GM10248 (cell line): ENCODE measurements at regions not wholly inside any gene's neighbourhood (a gene's known extent, or its start where the extent isn't known, plus 50 kb on each side); places are given as distances from the start of the nearest gene placed in this dataset.

Source experiments
- CTCF ChIA-PET: fragments of 300-600 bp; sonication (Branson Sonifier 250); formaldehyde crosslinking; extraction: SDS; loops from one replicate; lab custom pipeline; 2021; ENCODE audit warnings: antibody characterized with exemption; lab: Yijun Ruan, JAX
- POLR2A ChIA-PET: fragments of 350-650 bp; sonication (Branson Sonifier 250); formaldehyde crosslinking; extraction: SDS; loops from one replicate; lab custom pipeline; 2020; ENCODE audit warnings: antibody characterized with exemption; lab: Yijun Ruan, JAX
- DNase-seq: peaks from one replicate; pipeline ENCODE4 v3.0.0; 2012; ENCODE audit errors: extremely low spot score
- CTCF ChIP-seq: IDR thresholded peaks from 2 replicates; pipeline ENCODE4 v1.5.1; 2012; ENCODE audit warnings: mild to moderate bottlenecking, low read depth; ENCODE audit errors: extremely low read depth, missing control alignments, control extremely low read depth

- no peak for DNase-seq
- ChIA-PET CTCF (no interaction called here), POLR2A (no interaction called here)
- no peak for TF ChIP-seq CTCF
Measured at GRCh38 chr14:42187846-42188245, 581.2 kb downstream of the LRFN5 start.

GRCh38 chr14:42185718-42186117 lies 579.0 kb downstream of the LRFN5 start:
- ChIA-PET CTCF (interaction anchor here (1.2 kb wide), 1 partner anchor 11 kb away, joined by 3 read pairs; no protein-coding TSS in a partner anchor), POLR2A (no interaction called here)
- no peak for DNase-seq
- no peak for TF ChIP-seq CTCF

- ChIA-PET CTCF (no interaction called here), POLR2A (no interaction called here)
- no peak for TF ChIP-seq CTCF
- DNase-seq, result no peak
Measured at GRCh38 chr14:42174357-42174756, 567.7 kb downstream of the LRFN5 start.

- TF ChIP-seq CTCF, result no peak
- no peak for DNase-seq
- POLR2A ChIA-PET, result no interaction called here
- CTCF ChIA-PET, result no interaction called here
Measured at GRCh38 chr14:42173206-42173605, 566.5 kb downstream of the LRFN5 start.

- ChIA-PET CTCF (no interaction called here), POLR2A (no interaction called here)
- TF ChIP-seq CTCF, result no peak
- no peak for DNase-seq
Measured at GRCh38 chr14:42172304-42172703, 565.6 kb downstream of the LRFN5 start.

GRCh38 chr14:42163136-42163535 lies 556.5 kb downstream of the LRFN5 start:
- TF ChIP-seq CTCF, result no peak
- no peak for DNase-seq
- ChIA-PET POLR2A (no interaction called here), CTCF (interaction anchor here (0.6 to 1.2 kb wide), 2 partner anchors 8 to 151 kb away, joined by 3 read pairs; no protein-coding TSS in a partner anchor)

GRCh38 chr14:42159138-42159537 lies 552.5 kb downstream of the LRFN5 start:
- ChIA-PET CTCF (no interaction called here), POLR2A (no interaction called here)
- no peak for TF ChIP-seq CTCF

More at GRCh38 chr14:42159138-42159537, 552.5 kb downstream of the LRFN5 start:
- no peak for DNase-seq
